ENCODE measurements at regions not wholly inside any gene's neighbourhood (a gene's known extent, or its start where the extent isn't known, plus 50 kb on each side); places are given as distances from the start of the nearest gene placed in this dataset.

GRCh38 chr18:67010919-67011318, 407.0 kb upstream of the CDH19 start:
- TF ChIP-seq, protein P1, sequence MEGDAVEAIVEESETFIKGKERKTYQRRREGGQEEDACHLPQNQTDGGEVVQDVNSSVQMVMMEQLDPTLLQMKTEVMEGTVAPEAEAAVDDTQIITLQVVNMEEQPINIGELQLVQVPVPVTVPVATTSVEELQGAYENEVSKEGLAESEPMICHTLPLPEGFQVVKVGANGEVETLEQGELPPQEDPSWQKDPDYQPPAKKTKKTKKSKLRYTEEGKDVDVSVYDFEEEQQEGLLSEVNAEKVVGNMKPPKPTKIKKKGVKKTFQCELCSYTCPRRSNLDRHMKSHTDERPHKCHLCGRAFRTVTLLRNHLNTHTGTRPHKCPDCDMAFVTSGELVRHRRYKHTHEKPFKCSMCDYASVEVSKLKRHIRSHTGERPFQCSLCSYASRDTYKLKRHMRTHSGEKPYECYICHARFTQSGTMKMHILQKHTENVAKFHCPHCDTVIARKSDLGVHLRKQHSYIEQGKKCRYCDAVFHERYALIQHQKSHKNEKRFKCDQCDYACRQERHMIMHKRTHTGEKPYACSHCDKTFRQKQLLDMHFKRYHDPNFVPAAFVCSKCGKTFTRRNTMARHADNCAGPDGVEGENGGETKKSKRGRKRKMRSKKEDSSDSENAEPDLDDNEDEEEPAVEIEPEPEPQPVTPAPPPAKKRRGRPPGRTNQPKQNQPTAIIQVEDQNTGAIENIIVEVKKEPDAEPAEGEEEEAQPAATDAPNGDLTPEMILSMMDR (IDR thresholded peaks at IDR 0.05; ENCODE audit: low read length): no peak
- TF ChIP-seq EZH2 (optimal IDR thresholded peaks at IDR 0.05; ENCODE audit: low read depth, low read length) (no peak), EZH2phosphoT487 (IDR thresholded peaks at IDR 0.05; ENCODE audit: low read length) (no peak)
